Adrenal gland (tissue), 9 donors: ENCODE measurements at regions not wholly inside any gene's neighbourhood (a gene's known extent, or its start where the extent isn't known, plus 50 kb on each side); places are given as distances from the start of the nearest gene placed in this dataset.

Source experiments
- DNase-seq, 7 donors: peaks; one replicate each; pipeline ENCODE4 v3.0.0-alpha.2; 2019 to 2020
- H3K27ac ChIP-seq, 5 donors: fragments of 200-600 bp; sonication (generic) in 4 of 5; 1 replicate in 3 of 5; 2 replicates in 2 of 5; pipeline versions ENCODE4 v1.5.1 to v1.8.0; 2016 to 2020; ENCODE audit warnings: mild to moderate bottlenecking in 1 of 5
- H3K27me3 ChIP-seq: fragments of 200-600 bp; 2 replicates; pipeline ENCODE4 v1.8.0; 2021
- H3K36me3 ChIP-seq, 2 donors: fragments of 200-600 bp; replicated peaks in 1 of 2; 1 replicate in 1 of 2; 2 replicates in 1 of 2; pipeline versions ENCODE4 v1.5.1 to v1.8.0; 2018 to 2022
- H3K4me1 ChIP-seq, 2 donors: fragments of 200-600 bp; replicated peaks in 1 of 2; 1 replicate in 1 of 2; 2 replicates in 1 of 2; pipeline versions ENCODE4 v1.5.1 to v1.8.0; 2018 to 2021
- H3K4me3 ChIP-seq, 4 donors: fragments of 200-600 bp; sonication (generic) in 3 of 4; one replicate each; pipeline ENCODE4 v1.5.1; 2016 to 2018
- H3K9me3 ChIP-seq, 3 donors: fragments of 200-600 bp; sonication (generic) in 1 of 3; replicated peaks in 1 of 3; 1 replicate in 2 of 3; 2 replicates in 1 of 3; pipeline versions ENCODE4 v1.5.1 to v1.8.0; 2016 to 2021
- CTCF ChIP-seq, 6 experiments: fragments of 450-650 bp in 4 of 6; fragments of 200-600 bp in 2 of 6; sonication (generic) in 1 of 6; IDR thresholded peaks; 1 replicate in 5 of 6; 2 replicates in 1 of 6; pipeline versions ENCODE4 v1.5.1 to v1.8.0; 2016 to 2021; ENCODE audit warnings: antibody characterized with exemption in 6 of 6, mild to moderate bottlenecking in 2 of 6, moderate library complexity in 1 of 6
- POLR2A ChIP-seq, 2 donors: fragments of 450-650 bp; IDR thresholded peaks; one replicate each; pipeline ENCODE4 v1.6.1; 2017; ENCODE audit warnings: antibody characterized with exemption in 2 of 2, mild to moderate bottlenecking in 2 of 2, moderate library complexity in 1 of 2
- WGBS, 4 donors: extraction: QIAGEN DNeasy Blood & Tissue Kit in 2 of 4; methylation state at CpG; one replicate each; pipeline versions ENCODE4 v1.1.5 to v1.1.7; 2013 to 2017; 5-methylcytosine and 5-hydroxymethylcytosine counted together
- intact Hi-C, 2 donors: fragments of 100-400 bp; cut with DNase I; formaldehyde crosslinking; loops; one replicate each; pipeline versions ENCODE4 v1.14.1 to v1.15.0; 2022 to 2023
- donor health status: healthy with polysubstance abuse.
- donor health status: Bipolar disorder and iron deficiency.
- donor health status: DM: yes; HTN: yes; CAD: no.
- donor health status: DM: no; HTN: no; CAD: no.
- donor health status: DM: no; HTN: no; CAD: no.

GRCh38 chr3:65303431-65303830, 615.6 kb upstream of the ADAMTS9 start:
- no peaks in the 10 kb centered on the region for H3K4me1 ChIP-seq
- H3K4me3 ChIP-seq: no peak overlapping the region
- H3K9me3 ChIP-seq: no peaks in the 10 kb centered on the region
- H3K36me3 ChIP-seq: no peaks in the 10 kb centered on the region
- no peaks in the 10 kb centered on the region for H3K27me3 ChIP-seq
- no peak for DNase-seq
- no peak overlapping the region for H3K27ac ChIP-seq
- 76 to 86% (median 79%) methylated on average over 6 of the region's 6 CpGs for WGBS, 4 donors
- TF ChIP-seq CTCF (IDR thresholded peaks at IDR 0.05) (no peak), POLR2A (IDR thresholded peaks at IDR 0.05) (no peak)
- intact Hi-C loops: no loop called here

- intact Hi-C loops: no loop called here
- Histone ChIP-seq H3K4me1 (no peaks in the 10 kb centered on the region), H3K27ac (no peak overlapping the region), H3K9me3 (no peaks in the 10 kb centered on the region), H3K27me3 (no peaks in the 10 kb centered on the region), H3K36me3 (no peaks in the 10 kb centered on the region), H3K4me3 (no peak overlapping the region)
- no peak for TF ChIP-seq POLR2A (IDR thresholded peaks at IDR 0.05)
- no peak for TF ChIP-seq CTCF (IDR thresholded peaks at IDR 0.05)
- no peak for DNase-seq
- WGBS, 4 donors: 62 to 78% (median 68%) methylated on average over 4 of the region's 4 CpGs
Measured at GRCh38 chr3:65291448-65292125, 603.8 kb upstream of the ADAMTS9 start.

GRCh38 chr3:65288776-65289175, 601.0 kb upstream of the ADAMTS9 start:
- DNase-seq: no peak
- no peaks in the 10 kb centered on the region for H3K27me3 ChIP-seq
- intact Hi-C loops: no loop called here
- H3K9me3 ChIP-seq: no peaks in the 10 kb centered on the region
- no peaks in the 10 kb centered on the region for H3K4me1 ChIP-seq
- no peaks in the 10 kb centered on the region for H3K36me3 ChIP-seq
- no peak for TF ChIP-seq CTCF (IDR thresholded peaks at IDR 0.05)
- TF ChIP-seq POLR2A (IDR thresholded peaks at IDR 0.05): no peak
- no peak overlapping the region for H3K27ac ChIP-seq
- WGBS, 4 donors: 75 to 92% (median 86%) methylated on average over 4 of the region's 4 CpGs
- H3K4me3 ChIP-seq: no peak overlapping the region

GRCh38 chr3:65285956-65286355, 598.2 kb upstream of the ADAMTS9 start:
- intact Hi-C loops: no loop called here
- Histone ChIP-seq H3K36me3 (no peaks in the 10 kb centered on the region), H3K9me3 (no peaks in the 10 kb centered on the region), H3K4me1 (no peaks in the 10 kb centered on the region), H3K27me3 (no peaks in the 10 kb centered on the region), H3K27ac (no peak overlapping the region), H3K4me3 (no peak overlapping the region)
- TF ChIP-seq CTCF (IDR thresholded peaks at IDR 0.05): no peak
- no peak for TF ChIP-seq POLR2A (IDR thresholded peaks at IDR 0.05)
- DNase-seq: no peak
- 75 to 83% (median 79%) methylated on average over 2 of the region's 2 CpGs for WGBS, 4 donors
